Amniotic epithelial cell (primary cell): ENCODE measurements at regions not wholly inside any gene's neighbourhood (a gene's known extent, or its start where the extent isn't known, plus 50 kb on each side); places are given as distances from the start of the nearest gene placed in this dataset.
"Not testable (repeated sequence)": the region's sequence is repeated elsewhere in the genome, so short reads cannot be mapped to it uniquely, and the experiment has no call there.

Experiments
- DNase-seq: peaks from one replicate; pipeline ENCODE4 v3.0.0-alpha.2; 2010; ENCODE audit warnings: low read depth

- peak; percentile 84 for DNase-seq
Measured at GRCh38 chr12:87678453-87678852, 350.7 kb downstream of the C12orf50 start.

- no peak for DNase-seq
Measured at GRCh38 chr12:87676731-87677130, 352.5 kb downstream of the C12orf50 start.

- peak; percentile 36 for DNase-seq
Measured at GRCh38 chr12:87671757-87672156, 357.4 kb downstream of the C12orf50 start.

GRCh38 chr12:87670448-87670847 is 358.8 kb downstream of the C12orf50 start:
- no peak for DNase-seq

GRCh38 chr12:87667378-87667777 is 361.8 kb downstream of the C12orf50 start:
- peak; percentile 54 for DNase-seq

- DNase-seq: peak; percentile 10
Measured at GRCh38 chr12:87661786-87662377, 367.3 kb downstream of the C12orf50 start.

- DNase-seq: peak; percentile 24
Measured at GRCh38 chr12:87660987-87661774, 368.0 kb downstream of the C12orf50 start.

- no peak for DNase-seq
Measured at GRCh38 chr12:87660291-87660690, 368.9 kb downstream of the C12orf50 start.

- no peak for DNase-seq
Measured at GRCh38 chr12:87656311-87656710, 372.9 kb downstream of the C12orf50 start.

- DNase-seq: peak; percentile 6
Measured at GRCh38 chr12:87651670-87652425, 377.4 kb downstream of the C12orf50 start.

- DNase-seq: no peak
Measured at GRCh38 chr12:87642245-87642644, 387.0 kb downstream of the C12orf50 start.

GRCh38 chr12:87618199-87618598 is 411.0 kb downstream of the C12orf50 start:
- DNase-seq: peak; percentile 83

- peak; percentile 38 for DNase-seq
Measured at GRCh38 chr12:87612996-87613395, 416.2 kb downstream of the C12orf50 start.

- no peak for DNase-seq
Measured at GRCh38 chr12:87608321-87608720, 420.9 kb downstream of the C12orf50 start.

GRCh38 chr12:87603727-87604126 is 425.5 kb downstream of the C12orf50 start:
- DNase-seq: no peak

- DNase-seq: no peak
Measured at GRCh38 chr12:87599459-87599858, 429.7 kb downstream of the C12orf50 start.

GRCh38 chr12:87597114-87597513 is 432.1 kb downstream of the C12orf50 start:
- DNase-seq: no peak

- DNase-seq: peak; percentile 54
Measured at GRCh38 chr12:87596636-87597035, 432.6 kb downstream of the C12orf50 start.

GRCh38 chr12:87596134-87596533 is 433.1 kb downstream of the C12orf50 start:
- no peak for DNase-seq

GRCh38 chr12:87585882-87586557 is 443.2 kb downstream of the C12orf50 start:
- no peak for DNase-seq

GRCh38 chr12:87579091-87579490 is 450.1 kb downstream of the C12orf50 start:
- not testable (repeated sequence) for DNase-seq

- DNase-seq: no peak
Measured at GRCh38 chr12:87575906-87576305, 453.3 kb downstream of the C12orf50 start.
